ENCODE measurements at regions not wholly inside any gene's neighbourhood (a gene's known extent, or its start where the extent isn't known, plus 50 kb on each side); places are given as distances from the start of the nearest gene placed in this dataset.

GRCh38 chr7:156002362-156003066 is 190.3 kb upstream of the SHH start:
- TF ChIP-seq CTCF (IDR thresholded peaks at IDR 0.05), result no peak
- TF ChIP-seq POLR2A (IDR thresholded peaks at IDR 0.05), result no peak

Data from esophagus squamous epithelium (tissue), 4 donors.